IMR-90 (cell line): ENCODE measurements at regions not wholly inside any gene's neighbourhood (a gene's known extent, or its start where the extent isn't known, plus 50 kb on each side); places are given as distances from the start of the nearest gene placed in this dataset.

Source experiments
- ATAC-seq: fragments of 200-7000 bp; cut with Tn5 transposase; 2 replicates; pipeline ENCODE4 v1.9.1; 2020; ENCODE audit warnings: low read depth, mild to moderate bottlenecking, moderate library complexity
- BruUV-seq: library from RNA; stranded (reverse); fragments of 400-500 nt; replicated peaks from 2 replicates; lab custom pipeline; 2021; lab: Mats Ljungman, UMichigan
- CTCF ChIA-PET: fragments of 300-600 bp; formaldehyde crosslinking; extraction: SDS; loops from one replicate; lab custom pipeline; 2021; ENCODE audit warnings: antibody characterized with exemption; lab: Yijun Ruan, JAX
- POLR2A ChIA-PET: fragments of 300-600 bp; sonication (Branson Sonifier 250); formaldehyde crosslinking; loops from one replicate; lab custom pipeline; 2022; ENCODE audit warnings: antibody characterized with exemption; ENCODE audit not compliant: unreplicated experiment; lab: Charles Lee
- DNase-seq: peaks from one replicate; pipeline ENCODE4 v3.0.0; 2013
- H2AFZ ChIP-seq: replicated peaks from 2 replicates; pipeline ENCODE3; 2013; ENCODE audit warnings: low read length, mild to moderate bottlenecking; ENCODE audit not compliant: poor library complexity
- H2AK5ac ChIP-seq: 2 replicates; pipeline ENCODE4 v1.6.1; 2013; ENCODE audit warnings: low read depth, low read length, inconsistent platforms
- H2AK9ac ChIP-seq: replicated peaks from 2 replicates; pipeline ENCODE3; 2013; ENCODE audit warnings: mild to moderate bottlenecking, low read depth, low read length, moderate library complexity; ENCODE audit not compliant: poor library complexity
- H2BK120ac ChIP-seq: 2 replicates; pipeline ENCODE4 v1.6.1; 2013; ENCODE audit warnings: low read depth, low read length, inconsistent platforms
- H2BK15ac ChIP-seq: 3 replicates; pipeline ENCODE4 v1.6.1; 2013; ENCODE audit warnings: low read depth, low read length, inconsistent platforms
- H2BK20ac ChIP-seq: 2 replicates; pipeline ENCODE4 v1.6.1; 2013; ENCODE audit warnings: low read depth, mild to moderate bottlenecking, inconsistent platforms, low read length, moderate library complexity
- H2BK5ac ChIP-seq: 2 replicates; pipeline ENCODE4 v1.6.1; 2013; ENCODE audit warnings: mild to moderate bottlenecking, low read depth, low read length, inconsistent platforms; ENCODE audit not compliant: poor library complexity, severe bottlenecking
- H3K14ac ChIP-seq: replicated peaks from 2 replicates; pipeline ENCODE4 v1.6.1; 2013; ENCODE audit warnings: low read depth, low read length, inconsistent platforms
- H3K18ac ChIP-seq: 2 replicates; pipeline ENCODE4 v1.6.1; 2013; ENCODE audit warnings: low read depth, low read length, control low read depth
- H3K23ac ChIP-seq: 2 replicates; pipeline ENCODE4 v1.6.1; 2013; ENCODE audit warnings: low read depth, low read length, inconsistent platforms
- H3K27ac ChIP-seq: 2 replicates; pipeline ENCODE4 v1.5.1; 2013; ENCODE audit warnings: mild to moderate bottlenecking, control low read depth, low read length; ENCODE audit not compliant: insufficient read depth
- H3K27me3 ChIP-seq: 2 replicates; pipeline ENCODE4 v1.6.1; 2013; ENCODE audit warnings: low read length; ENCODE audit not compliant: control insufficient read depth, insufficient read depth
- H3K36me3 ChIP-seq: 2 replicates; pipeline ENCODE4 v1.6.1; 2013; ENCODE audit warnings: low read length, mixed read lengths; ENCODE audit not compliant: control insufficient read depth, insufficient read depth
- H3K4ac ChIP-seq: 2 replicates; pipeline ENCODE4 v1.6.1; 2013; ENCODE audit warnings: low read depth, low read length, inconsistent platforms
- H3K4me1 ChIP-seq: 2 replicates; pipeline ENCODE4 v1.6.1; 2013; ENCODE audit warnings: low read length, mixed read lengths; ENCODE audit not compliant: control insufficient read depth, insufficient read depth
- H3K4me2 ChIP-seq: 2 replicates; pipeline ENCODE4 v1.6.1; 2013; ENCODE audit warnings: low read depth, mild to moderate bottlenecking, control low read depth, low read length, moderate library complexity
- H3K4me3 ChIP-seq: 2 replicates; pipeline ENCODE4 v1.5.1; 2013; ENCODE audit warnings: low read depth, mild to moderate bottlenecking, control low read depth, low read length, moderate library complexity; ENCODE audit not compliant: insufficient read depth
- H3K56ac ChIP-seq: 2 replicates; pipeline ENCODE4 v1.6.1; 2013; ENCODE audit warnings: low read length, inconsistent platforms; ENCODE audit not compliant: insufficient read depth; ENCODE audit errors: extremely low read depth
- H3K79me1 ChIP-seq, 2 experiments: 2 replicates each; pipeline ENCODE4 v1.6.1; 2013; ENCODE audit warnings: low read length in 2 of 2, inconsistent platforms in 1 of 2, low read depth in 1 of 2
- H3K9ac ChIP-seq: 2 replicates; pipeline ENCODE4 v1.6.1; 2013; ENCODE audit warnings: low read depth, low read length, control low read depth
- H3K9me1 ChIP-seq: 2 replicates; pipeline ENCODE4 v1.6.1; 2013; ENCODE audit warnings: low read length, inconsistent platforms; ENCODE audit not compliant: insufficient read depth
- H3K9me3 ChIP-seq: 2 replicates; pipeline ENCODE4 v1.6.1; 2013; ENCODE audit warnings: low read length; ENCODE audit not compliant: control insufficient read depth, insufficient read depth
- H4K20me1 ChIP-seq: 2 replicates; pipeline ENCODE4 v1.6.1; 2013; ENCODE audit warnings: low read length, inconsistent platforms; ENCODE audit not compliant: insufficient read depth
- H4K5ac ChIP-seq: 2 replicates; pipeline ENCODE4 v1.6.1; 2013; ENCODE audit warnings: mild to moderate bottlenecking, low read depth, low read length, control low read depth
- H4K8ac ChIP-seq, 2 experiments: 2 replicates each; pipeline ENCODE4 v1.6.1; 2013; ENCODE audit warnings: low read depth in 2 of 2, low read length in 2 of 2, control low read depth in 1 of 2, inconsistent platforms in 1 of 2
- H4K91ac ChIP-seq: 2 replicates; pipeline ENCODE4 v1.6.1; 2013; ENCODE audit warnings: low read depth, low read length, inconsistent platforms; ENCODE audit not compliant: insufficient read depth
- CEBPB ChIP-seq: IDR thresholded peaks from 2 replicates; pipeline ENCODE4 v1.6.1; 2012; ENCODE audit warnings: low read depth, low read length, improper control_type of control experiment
- FOS ChIP-seq: fragments of 150-350 bp; IDR thresholded peaks from 2 replicates; pipeline ENCODE4 v1.6.1; 2016; ENCODE audit warnings: low read depth, low read length
- MAFK ChIP-seq: IDR thresholded peaks from 2 replicates; pipeline ENCODE4 v1.6.1; 2012; ENCODE audit warnings: low read depth, low read length, improper control_type of control experiment
- MAZ ChIP-seq: IDR thresholded peaks from 2 replicates; pipeline ENCODE4 v1.6.1; 2012; ENCODE audit warnings: low read depth, mild to moderate bottlenecking, low read length, improper control_type of control experiment, moderate library complexity, borderline replicate concordance
- NFE2L2 ChIP-seq: fragments of 150-350 bp; IDR thresholded peaks from 2 replicates; pipeline ENCODE4 v1.6.1; 2016; ENCODE audit warnings: low read depth, mild to moderate bottlenecking, low read length
- POLR2A ChIP-seq: IDR thresholded peaks from 2 replicates; pipeline ENCODE4 v1.6.1; 2012; ENCODE audit warnings: mild to moderate bottlenecking, low read depth, low read length
- RFX5 ChIP-seq: IDR thresholded peaks from 2 replicates; pipeline ENCODE4 v1.8.0; 2012; ENCODE audit warnings: low read depth, mild to moderate bottlenecking, low read length, moderate library complexity
- SMC3 ChIP-seq: fragments of 150-350 bp; IDR thresholded peaks from 2 replicates; pipeline ENCODE4 v1.6.1; 2016; ENCODE audit warnings: low read depth, mild to moderate bottlenecking, antibody characterized with exemption, low read length, moderate library complexity
- WGBS, 2 experiments: methylation state at CpG; one replicate each; pipeline versions ENCODE4 v1.1.5 to v1.1.7; 2013; ENCODE audit warnings: missing lambda C conversion rate in 2 of 2; ENCODE audit not compliant: insufficient read length in 1 of 2; ENCODE audit errors: extremely low coverage in 2 of 2; 5-methylcytosine and 5-hydroxymethylcytosine counted together
- dilution Hi-C: fragments of 300-500 bp; cut with HindIII; formaldehyde crosslinking; loops from one replicate; pipeline ENCODE4 v1.14.3; 2018; ENCODE audit warnings: low sequenced_read_pairs; ENCODE audit not compliant: unreplicated experiment
- in situ Hi-C: fragments of 300-500 bp; cut with MboI; formaldehyde crosslinking; loops from 3 replicates; pipeline ENCODE4 v1.14.3; 2019; ENCODE audit warnings: low sequenced_read_pairs, inconsistent platforms, mixed read lengths
- intact Hi-C: fragments of 100-400 bp; cut with micrococcal nuclease; formaldehyde crosslinking; loops from 2 replicates; pipeline ENCODE4 v1.10.0; 2022
- TF ChIP-seq, protein P1 (sequence below): conservative IDR thresholded peaks from 2 replicates; pipeline ENCODE4 v1.5.1; 2012; ENCODE audit warnings: mild to moderate bottlenecking, low read depth, low read length, improper control_type of control experiment
- TF ChIP-seq, protein P2 (sequence below): fragments of 150-350 bp; IDR thresholded peaks from 2 replicates; pipeline ENCODE4 v1.6.1; 2017; ENCODE audit warnings: mild to moderate bottlenecking, antibody characterized with exemption, low read length, low read depth

DNA sequence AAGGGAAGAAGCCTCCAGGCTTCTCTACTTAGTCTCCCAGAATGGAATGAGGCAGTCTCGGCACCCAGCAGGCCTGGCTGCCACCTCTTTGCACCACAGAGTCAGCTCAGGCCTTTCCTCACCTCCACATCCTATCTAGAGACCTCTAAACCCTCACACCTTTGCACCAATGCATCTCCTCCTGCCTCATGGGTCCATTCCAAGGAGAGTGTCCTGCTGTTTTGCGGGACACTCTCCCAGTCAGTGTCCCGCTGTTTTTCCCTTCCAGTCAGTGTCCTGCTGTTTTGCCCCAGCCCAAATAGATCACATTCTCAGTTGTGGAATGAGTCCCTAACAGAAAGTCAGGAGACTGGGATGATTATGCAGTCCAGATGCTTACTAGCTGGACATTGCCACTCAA, 185.6 kb upstream of the CAMK1G start:
- Histone ChIP-seq H3K4me3 (no peak overlapping the region), H3K9me3 (no peaks in the 10 kb centered on the region), H3K4me1 (peaks cover 10% of the 10 kb centered on the region), H3K79me1 (no peaks in the 10 kb centered on the region), H2AK9ac (no peak overlapping the region), H3K14ac (no peak overlapping the region), H2AK5ac (no peak overlapping the region), H4K91ac (peak overlapping the region; percentile 48), H4K20me1 (no peaks in the 10 kb centered on the region), H3K23ac (no peak overlapping the region), H2BK120ac (peak overlapping the region; percentile 36; the same call in 1 of the 2 replicates), H3K27ac (no peak overlapping the region), H3K18ac (no peak overlapping the region), H4K5ac (no peak overlapping the region), H3K9me1 (peaks cover 5% of the 10 kb centered on the region), H3K4me2 (no peak overlapping the region), H3K36me3 (no peaks in the 10 kb centered on the region), H2AFZ (no peak overlapping the region), H3K56ac (no peak overlapping the region), H3K9ac (no peak overlapping the region), H3K27me3 (no peaks in the 10 kb centered on the region), H2BK5ac (no peak overlapping the region), H4K8ac (no peak overlapping the region), H2BK20ac (0 out of 2 replicates have a peak overlapping the region, but pooled peaks have one; percentile 47), H2BK15ac (peak overlapping the region; percentile 12; the same call in 1 of the 3 replicates), H3K4ac (no peak overlapping the region)
- POLR2A ChIA-PET, result interaction anchor here (0.7 kb wide), 1 partner anchor 39 kb away, joined by 3 read pairs; no protein-coding TSS in a partner anchor
- CTCF ChIA-PET, result no interaction called here
- intact Hi-C loops, result no loop called here
- no TSS peak for BruUV-seq
- no CpG with 5 or more reads among the region's 3 CpGs for WGBS, 2 experiments
- TF ChIP-seq, protein P1, sequence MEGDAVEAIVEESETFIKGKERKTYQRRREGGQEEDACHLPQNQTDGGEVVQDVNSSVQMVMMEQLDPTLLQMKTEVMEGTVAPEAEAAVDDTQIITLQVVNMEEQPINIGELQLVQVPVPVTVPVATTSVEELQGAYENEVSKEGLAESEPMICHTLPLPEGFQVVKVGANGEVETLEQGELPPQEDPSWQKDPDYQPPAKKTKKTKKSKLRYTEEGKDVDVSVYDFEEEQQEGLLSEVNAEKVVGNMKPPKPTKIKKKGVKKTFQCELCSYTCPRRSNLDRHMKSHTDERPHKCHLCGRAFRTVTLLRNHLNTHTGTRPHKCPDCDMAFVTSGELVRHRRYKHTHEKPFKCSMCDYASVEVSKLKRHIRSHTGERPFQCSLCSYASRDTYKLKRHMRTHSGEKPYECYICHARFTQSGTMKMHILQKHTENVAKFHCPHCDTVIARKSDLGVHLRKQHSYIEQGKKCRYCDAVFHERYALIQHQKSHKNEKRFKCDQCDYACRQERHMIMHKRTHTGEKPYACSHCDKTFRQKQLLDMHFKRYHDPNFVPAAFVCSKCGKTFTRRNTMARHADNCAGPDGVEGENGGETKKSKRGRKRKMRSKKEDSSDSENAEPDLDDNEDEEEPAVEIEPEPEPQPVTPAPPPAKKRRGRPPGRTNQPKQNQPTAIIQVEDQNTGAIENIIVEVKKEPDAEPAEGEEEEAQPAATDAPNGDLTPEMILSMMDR, result no peak
- TF ChIP-seq FOS (no peak), RFX5 (no peak), SMC3 (no peak), MAZ (no peak), POLR2A (no peak), MAFK (no peak), CEBPB (no peak), NFE2L2 (no peak)
- TF ChIP-seq, protein P2, sequence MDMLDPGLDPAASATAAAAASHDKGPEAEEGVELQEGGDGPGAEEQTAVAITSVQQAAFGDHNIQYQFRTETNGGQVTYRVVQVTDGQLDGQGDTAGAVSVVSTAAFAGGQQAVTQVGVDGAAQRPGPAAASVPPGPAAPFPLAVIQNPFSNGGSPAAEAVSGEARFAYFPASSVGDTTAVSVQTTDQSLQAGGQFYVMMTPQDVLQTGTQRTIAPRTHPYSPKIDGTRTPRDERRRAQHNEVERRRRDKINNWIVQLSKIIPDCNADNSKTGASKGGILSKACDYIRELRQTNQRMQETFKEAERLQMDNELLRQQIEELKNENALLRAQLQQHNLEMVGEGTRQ, result no peak
- DNase-seq (no peak), ATAC-seq (no peak)
- in situ Hi-C loops, result no loop called here
- dilution Hi-C loops, result no loop called here
